Astrocyte (in vitro differentiated cells and primary cell): ENCODE measurements at regions not wholly inside any gene's neighbourhood (a gene's known extent, or its start where the extent isn't known, plus 50 kb on each side); places are given as distances from the start of the nearest gene placed in this dataset.

ENCODE experiments used
- DNase-seq: peaks from one replicate; pipeline ENCODE4 v3.0.0-alpha.2; 2010; ENCODE audit warnings: low read depth
- FAIRE-seq: peaks from 2 replicates; lab custom pipeline; 2011; peaks lifted over from hg19 to GRCh38; lab: Jason Lieb, UNC
- H2AFZ ChIP-seq: 2 replicates; pipeline ENCODE4 v1.6.0; 2012; ENCODE audit warnings: low read depth, low read length, inconsistent platforms
- H3K27ac ChIP-seq: 2 replicates; pipeline ENCODE4 v1.5.1; 2011; ENCODE audit warnings: low read depth, low read length, inconsistent platforms
- H3K27me3 ChIP-seq: 2 replicates; pipeline ENCODE4 v1.6.0; 2011; ENCODE audit warnings: low read length, inconsistent platforms; ENCODE audit not compliant: insufficient read depth
- H3K36me3 ChIP-seq: 2 replicates; pipeline ENCODE4 v1.5.1; 2011; ENCODE audit warnings: low read length, inconsistent platforms; ENCODE audit not compliant: insufficient read depth
- H3K4me1 ChIP-seq: 2 replicates; pipeline ENCODE4 v1.5.1; 2011; ENCODE audit warnings: low read length, inconsistent platforms; ENCODE audit not compliant: insufficient read depth
- H3K4me2 ChIP-seq: 2 replicates; pipeline ENCODE4 v1.6.0; 2012; ENCODE audit warnings: low read length, inconsistent platforms
- H3K4me3 ChIP-seq: 2 replicates; pipeline ENCODE4 v1.5.1; 2011; ENCODE audit warnings: low read depth, mild to moderate bottlenecking, low read length, inconsistent platforms; ENCODE audit not compliant: insufficient read depth
- H3K79me2 ChIP-seq: 2 replicates; pipeline ENCODE4 v1.6.0; 2012; ENCODE audit warnings: mild to moderate bottlenecking, low read length, inconsistent platforms; ENCODE audit not compliant: insufficient read depth
- H3K9ac ChIP-seq: 2 replicates; pipeline ENCODE4 v1.6.0; 2012; ENCODE audit warnings: mild to moderate bottlenecking, low read length, inconsistent platforms
- H3K9me3 ChIP-seq: 2 replicates; pipeline ENCODE4 v1.5.1; 2012; ENCODE audit warnings: low read depth, mild to moderate bottlenecking, low read length, inconsistent platforms; ENCODE audit not compliant: insufficient read depth
- H4K20me1 ChIP-seq: 2 replicates; pipeline ENCODE4 v1.6.0; 2012; ENCODE audit warnings: low read length, inconsistent platforms; ENCODE audit not compliant: insufficient read depth
- H3K27ac Mint-ChIP-seq: one replicate; pipeline ENCODE4 v1.8.0; 2021; ENCODE audit warnings: mild to moderate bottlenecking, mixed read lengths; ENCODE audit not compliant: unreplicated experiment
- H3K27me3 Mint-ChIP-seq: one replicate; pipeline ENCODE4 v1.8.0; 2021; ENCODE audit warnings: low read depth, mixed read lengths; ENCODE audit not compliant: unreplicated experiment
- H3K36me3 Mint-ChIP-seq: one replicate; pipeline ENCODE4 v1.8.0; 2021; ENCODE audit warnings: low read depth, mixed read lengths; ENCODE audit not compliant: unreplicated experiment
- H3K4me1 Mint-ChIP-seq: one replicate; pipeline ENCODE4 v1.8.0; 2021; ENCODE audit warnings: low read depth, mixed read lengths; ENCODE audit not compliant: unreplicated experiment
- H3K4me3 Mint-ChIP-seq: one replicate; pipeline ENCODE4 v1.8.0; 2021; ENCODE audit warnings: mild to moderate bottlenecking, moderate library complexity, mixed read lengths; ENCODE audit not compliant: unreplicated experiment
- H3K9me3 Mint-ChIP-seq: one replicate; pipeline ENCODE4 v1.8.0; 2021; ENCODE audit warnings: mild to moderate bottlenecking, mixed read lengths; ENCODE audit not compliant: unreplicated experiment
- CTCF ChIP-seq: IDR thresholded peaks from 2 replicates; pipeline ENCODE4 v1.5.1; 2011; ENCODE audit warnings: low read depth, mild to moderate bottlenecking, inconsistent platforms, low read length, moderate library complexity; ENCODE audit not compliant: insufficient read depth
- EZH2 ChIP-seq: IDR thresholded peaks from 2 replicates; pipeline ENCODE4 v1.6.1; 2012; ENCODE audit warnings: mild to moderate bottlenecking, low read length, inconsistent platforms; ENCODE audit not compliant: insufficient read depth

- Histone ChIP-seq H3K27me3 (no peaks in the 10 kb centered on the region), H2AFZ (peak overlapping the region; percentile 2), H3K4me3 (no peak overlapping the region), H4K20me1 (no peaks in the 10 kb centered on the region), H3K4me1 (peaks cover 16% of the 10 kb centered on the region), H3K9me3 (no peaks in the 10 kb centered on the region), H3K79me2 (no peaks in the 10 kb centered on the region), H3K36me3 (no peaks in the 10 kb centered on the region), H3K4me2 (no peak overlapping the region), H3K27ac (no peak overlapping the region), H3K9ac (no peak overlapping the region)
- peaks cover 9% of the 10 kb centered on the region for H3K4me1 Mint-ChIP-seq
- DNase-seq: peak; percentile 23
- H3K4me3 Mint-ChIP-seq: no peak overlapping the region
- no peaks in the 10 kb centered on the region for H3K27me3 Mint-ChIP-seq
- TF ChIP-seq EZH2: no peak
- H3K36me3 Mint-ChIP-seq: no peaks in the 10 kb centered on the region
- H3K9me3 Mint-ChIP-seq: no peaks in the 10 kb centered on the region
- FAIRE-seq: no peak
- no peak overlapping the region for H3K27ac Mint-ChIP-seq
Measured at GRCh38 chr1:101181930-101182329, 54.9 kb upstream of the S1PR1 start.

GRCh38 chr1:101178688-101179491 is 57.9 kb upstream of the S1PR1 start:
- Histone ChIP-seq H3K4me2 (no peak overlapping the region), H3K27ac (no peak overlapping the region), H3K9ac (no peak overlapping the region), H3K36me3 (no peaks in the 10 kb centered on the region), H2AFZ (no peak overlapping the region), H3K79me2 (no peaks in the 10 kb centered on the region), H3K27me3 (no peaks in the 10 kb centered on the region), H3K4me1 (peaks cover 17% of the 10 kb centered on the region), H4K20me1 (no peaks in the 10 kb centered on the region), H3K9me3 (no peaks in the 10 kb centered on the region), H3K4me3 (no peak overlapping the region)
- no peak overlapping the region for H3K4me3 Mint-ChIP-seq
- H3K4me1 Mint-ChIP-seq: peaks cover 19% of the 10 kb centered on the region
- TF ChIP-seq CTCF (no peak), EZH2 (no peak)
- FAIRE-seq: no peak
- H3K9me3 Mint-ChIP-seq: no peaks in the 10 kb centered on the region
- no peaks in the 10 kb centered on the region for H3K36me3 Mint-ChIP-seq
- no peaks in the 10 kb centered on the region for H3K27me3 Mint-ChIP-seq
- no peak for DNase-seq
- no peak overlapping the region for H3K27ac Mint-ChIP-seq

GRCh38 chr1:101178341-101178687 is 58.5 kb upstream of the S1PR1 start:
- Histone ChIP-seq H3K9ac (no peak overlapping the region), H3K36me3 (no peaks in the 10 kb centered on the region), H3K79me2 (no peaks in the 10 kb centered on the region), H2AFZ (no peak overlapping the region), H3K4me2 (no peak overlapping the region), H4K20me1 (no peaks in the 10 kb centered on the region), H3K27ac (no peak overlapping the region), H3K4me1 (peaks cover 15% of the 10 kb centered on the region), H3K9me3 (no peaks in the 10 kb centered on the region), H3K4me3 (no peak overlapping the region), H3K27me3 (no peaks in the 10 kb centered on the region)
- DNase-seq: no peak
- Mint-ChIP-seq H3K4me1 (peaks cover 24% of the 10 kb centered on the region), H3K27ac (no peak overlapping the region), H3K36me3 (no peaks in the 10 kb centered on the region), H3K27me3 (no peaks in the 10 kb centered on the region), H3K4me3 (no peak overlapping the region), H3K9me3 (no peaks in the 10 kb centered on the region)
- TF ChIP-seq EZH2 (no peak), CTCF (no peak)
- FAIRE-seq: no peak
